KMS-11 (cell line): ENCODE measurements at regions not wholly inside any gene's neighbourhood (a gene's known extent, or its start where the extent isn't known, plus 50 kb on each side); places are given as distances from the start of the nearest gene placed in this dataset.

Source experiments
- H2AFZ ChIP-seq: fragments of 200-600 bp; sonication (generic); 2 replicates; pipeline ENCODE4 v1.6.1; 2016; ENCODE audit warnings: antibody characterized with exemption, mixed run types, low read depth
- H3K27ac ChIP-seq: fragments of 200-600 bp; sonication (generic); 2 replicates; pipeline ENCODE4 v1.6.1; 2016; ENCODE audit warnings: mild to moderate bottlenecking, mixed run types
- H3K27me3 ChIP-seq: fragments of 200-600 bp; sonication (generic); 2 replicates; pipeline ENCODE4 v1.6.1; 2017; ENCODE audit warnings: mild to moderate bottlenecking, low read depth, mixed run types, moderate library complexity; ENCODE audit not compliant: insufficient read depth
- H3K36me3 ChIP-seq: fragments of 200-600 bp; sonication (generic); 2 replicates; pipeline ENCODE4 v1.6.1; 2017; ENCODE audit warnings: mild to moderate bottlenecking, mixed run types; ENCODE audit not compliant: insufficient read depth
- H3K4me1 ChIP-seq: fragments of 200-600 bp; sonication (generic); 2 replicates; pipeline ENCODE4 v1.6.1; 2016; ENCODE audit warnings: mild to moderate bottlenecking, low read depth, mixed run types; ENCODE audit not compliant: poor library complexity, severe bottlenecking
- H3K4me2 ChIP-seq: fragments of 200-600 bp; sonication (generic); 2 replicates; pipeline ENCODE4 v1.7.0; 2016; ENCODE audit warnings: mild to moderate bottlenecking, mixed run types
- H3K4me3 ChIP-seq: fragments of 200-600 bp; sonication (generic); IDR thresholded peaks from 2 replicates; pipeline ENCODE4 v1.6.1; 2017; ENCODE audit warnings: low read depth, low read length, mixed read lengths; ENCODE audit not compliant: insufficient read depth
- H3K79me2 ChIP-seq: fragments of 200-600 bp; sonication (generic); 2 replicates; pipeline ENCODE4 v1.6.1; 2016; ENCODE audit warnings: low read depth, mixed run types; ENCODE audit not compliant: insufficient read depth
- H3K9ac ChIP-seq: fragments of 200-600 bp; sonication (generic); 2 replicates; pipeline ENCODE4 v1.6.1; 2016; ENCODE audit warnings: mild to moderate bottlenecking, mixed run types
- H4K20me1 ChIP-seq: fragments of 200-600 bp; sonication (generic); 2 replicates; pipeline ENCODE4 v1.6.1; 2016; ENCODE audit warnings: mild to moderate bottlenecking, mixed run types; ENCODE audit not compliant: insufficient read depth
- TF ChIP-seq, protein P1 (sequence below): fragments of 200-600 bp; sonication (generic); conservative IDR thresholded peaks from 2 replicates; pipeline ENCODE4 v1.6.1; 2017; ENCODE audit warnings: low read depth, mild to moderate bottlenecking, antibody characterized with exemption, low read length, moderate library complexity, mixed read lengths

- H3K79me2 ChIP-seq = no peaks in the 10 kb centered on the region
- no peak overlapping the region for H3K9ac ChIP-seq
- H3K4me2 ChIP-seq = no peak overlapping the region
- H4K20me1 ChIP-seq = no peaks in the 10 kb centered on the region
- TF ChIP-seq, protein P1, sequence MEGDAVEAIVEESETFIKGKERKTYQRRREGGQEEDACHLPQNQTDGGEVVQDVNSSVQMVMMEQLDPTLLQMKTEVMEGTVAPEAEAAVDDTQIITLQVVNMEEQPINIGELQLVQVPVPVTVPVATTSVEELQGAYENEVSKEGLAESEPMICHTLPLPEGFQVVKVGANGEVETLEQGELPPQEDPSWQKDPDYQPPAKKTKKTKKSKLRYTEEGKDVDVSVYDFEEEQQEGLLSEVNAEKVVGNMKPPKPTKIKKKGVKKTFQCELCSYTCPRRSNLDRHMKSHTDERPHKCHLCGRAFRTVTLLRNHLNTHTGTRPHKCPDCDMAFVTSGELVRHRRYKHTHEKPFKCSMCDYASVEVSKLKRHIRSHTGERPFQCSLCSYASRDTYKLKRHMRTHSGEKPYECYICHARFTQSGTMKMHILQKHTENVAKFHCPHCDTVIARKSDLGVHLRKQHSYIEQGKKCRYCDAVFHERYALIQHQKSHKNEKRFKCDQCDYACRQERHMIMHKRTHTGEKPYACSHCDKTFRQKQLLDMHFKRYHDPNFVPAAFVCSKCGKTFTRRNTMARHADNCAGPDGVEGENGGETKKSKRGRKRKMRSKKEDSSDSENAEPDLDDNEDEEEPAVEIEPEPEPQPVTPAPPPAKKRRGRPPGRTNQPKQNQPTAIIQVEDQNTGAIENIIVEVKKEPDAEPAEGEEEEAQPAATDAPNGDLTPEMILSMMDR = no peak
- no peak overlapping the region for H3K4me3 ChIP-seq
- H3K4me1 ChIP-seq = peaks cover 41% of the 10 kb centered on the region
- H3K36me3 ChIP-seq = no peaks in the 10 kb centered on the region
- H2AFZ ChIP-seq = no peak overlapping the region
- no peak overlapping the region for H3K27ac ChIP-seq
- no peaks in the 10 kb centered on the region for H3K27me3 ChIP-seq
Measured at GRCh38 chr3:96488708-96489107, 325.7 kb upstream of the EPHA6 start.

DNA sequence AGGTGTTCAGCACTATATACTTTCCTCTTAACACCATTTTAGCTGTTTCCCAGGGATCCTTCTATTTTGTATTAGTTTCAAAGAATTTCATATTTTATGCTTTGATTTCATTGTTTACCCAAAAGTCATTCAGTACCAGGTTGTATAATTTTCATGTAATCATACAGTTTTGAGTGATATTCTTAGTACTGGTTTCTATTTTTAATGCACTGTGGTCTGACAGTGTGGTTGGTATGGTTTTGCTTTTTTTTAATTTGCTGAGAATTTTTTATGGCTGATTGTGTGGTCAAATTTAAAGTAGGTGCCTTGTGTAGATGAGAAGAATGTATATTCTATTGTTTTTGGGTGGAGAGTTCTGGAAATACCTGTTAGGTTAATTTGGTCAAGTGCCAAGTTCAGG lies 323.4 kb upstream of the EPHA6 start:
- H3K4me2 ChIP-seq = peak overlapping the region; percentile 74
- H4K20me1 ChIP-seq = no peaks in the 10 kb centered on the region
- no peak overlapping the region; the same call in 1 of the 2 replicates for H3K27ac ChIP-seq
- H3K4me1 ChIP-seq = peaks cover 43% of the 10 kb centered on the region
- no peak overlapping the region for H3K4me3 ChIP-seq
- H3K79me2 ChIP-seq = no peaks in the 10 kb centered on the region
- H3K36me3 ChIP-seq = no peaks in the 10 kb centered on the region
- no peak overlapping the region for H3K9ac ChIP-seq
- H2AFZ ChIP-seq = peak overlapping the region; percentile 3; the same call in 1 of the 2 replicates
- H3K27me3 ChIP-seq = no peaks in the 10 kb centered on the region
- TF ChIP-seq, protein P1 = no peak

DNA sequence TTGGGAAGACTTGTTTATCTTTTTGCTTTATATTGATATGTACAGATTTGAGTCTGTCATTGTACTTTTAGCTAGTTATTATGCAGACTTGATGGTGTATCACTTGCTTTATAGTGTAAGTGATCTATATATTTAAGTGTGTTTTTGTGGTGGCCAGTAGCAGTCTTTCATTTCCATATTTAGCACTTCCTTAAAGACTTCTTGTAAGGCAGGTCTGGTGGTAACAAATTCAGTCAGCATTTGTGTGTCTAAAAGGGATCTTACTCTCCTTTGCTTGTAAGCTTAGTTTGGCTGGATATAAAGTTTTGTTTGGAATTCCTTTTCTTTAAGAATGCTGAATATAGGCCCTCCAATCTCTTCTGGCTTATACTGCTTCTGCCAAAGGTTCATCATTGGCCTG lies 322.5 kb upstream of the EPHA6 start:
- Histone ChIP-seq H3K4me2 (peak overlapping the region; percentile 74), H3K27me3 (no peaks in the 10 kb centered on the region)
- TF ChIP-seq, protein P1 = no peak

GRCh38 chr3:96510334-96510733 lies 304.1 kb upstream of the EPHA6 start:
- no peak overlapping the region for H3K4me2 ChIP-seq
- no peak overlapping the region for H3K9ac ChIP-seq
- TF ChIP-seq, protein P1 = no peak
- H3K36me3 ChIP-seq = no peaks in the 10 kb centered on the region
- H3K27ac ChIP-seq = no peak overlapping the region
- no peaks in the 10 kb centered on the region for H4K20me1 ChIP-seq
- H3K27me3 ChIP-seq = no peaks in the 10 kb centered on the region
- no peak overlapping the region for H2AFZ ChIP-seq
- H3K79me2 ChIP-seq = no peaks in the 10 kb centered on the region
- no peak overlapping the region for H3K4me3 ChIP-seq
- no peaks in the 10 kb centered on the region for H3K4me1 ChIP-seq

More for the DNA sequence above, 322.5 kb upstream of the EPHA6 start:
- peak overlapping the region; percentile 23; the same call in 1 of the 2 replicates for H2AFZ ChIP-seq
- peak overlapping the region; percentile 8; the same call in 1 of the 2 replicates for H3K27ac ChIP-seq
- H3K79me2 ChIP-seq = no peaks in the 10 kb centered on the region
- H3K4me3 ChIP-seq = no peak overlapping the region
- no peaks in the 10 kb centered on the region for H3K36me3 ChIP-seq
- H4K20me1 ChIP-seq = no peaks in the 10 kb centered on the region
- no peak overlapping the region for H3K9ac ChIP-seq
- H3K4me1 ChIP-seq = peaks cover 43% of the 10 kb centered on the region
